WTC11 (cell line): ENCODE measurements at regions not wholly inside any gene's neighbourhood (a gene's known extent, or its start where the extent isn't known, plus 50 kb on each side); places are given as distances from the start of the nearest gene placed in this dataset.

Experiments used
- ATAC-seq: fragments of 200-7000 bp; cut with Tn5 transposase; 2 replicates; pipeline ENCODE4 v1.10.0; 2021; ENCODE audit warnings: mild to moderate bottlenecking, moderate library complexity
- CTCF ChIA-PET: fragments of 300-600 bp; sonication (Branson Sonifier 250); formaldehyde crosslinking; loops from one replicate; lab custom pipeline; 2021; ENCODE audit warnings: antibody characterized with exemption; lab: Charles Lee
- POLR2A ChIA-PET: fragments of 350-600 bp; sonication (Branson Sonifier 250); formaldehyde crosslinking; loops from one replicate; lab custom pipeline; 2021; ENCODE audit warnings: antibody characterized with exemption; lab: Charles Lee
- DNase-seq: peaks from one replicate; pipeline ENCODE4 v3.0.0; 2021; ENCODE audit warnings: low spot score
- H3K27ac Mint-ChIP-seq: 2 replicates; pipeline ENCODE4 v1.8.0; 2021; ENCODE audit warnings: mixed read lengths
- H3K27me3 Mint-ChIP-seq: 2 replicates; pipeline ENCODE4 v1.8.0; 2021; ENCODE audit warnings: low read depth, mild to moderate bottlenecking, moderate library complexity, mixed read lengths
- H3K36me3 Mint-ChIP-seq: 2 replicates; pipeline ENCODE4 v1.8.0; 2021; ENCODE audit warnings: mixed read lengths
- H3K4me1 Mint-ChIP-seq: 2 replicates; pipeline ENCODE4 v1.8.0; 2022; ENCODE audit warnings: mixed read lengths
- H3K4me3 Mint-ChIP-seq: 2 replicates; pipeline ENCODE4 v1.8.0; 2021; ENCODE audit warnings: mild to moderate bottlenecking, moderate library complexity, mixed read lengths
- H3K9me3 Mint-ChIP-seq: 2 replicates; pipeline ENCODE4 v1.8.0; 2021; ENCODE audit warnings: mixed read lengths
- ATF1 ChIP-seq: sonication (generic); formaldehyde crosslinking; IDR thresholded peaks from 2 replicates; pipeline ENCODE4 v1.8.1; 2023; ENCODE audit warnings: mild to moderate bottlenecking, moderate library complexity, missing genetic modification reagents
- CTCF ChIP-seq: fragments of 200-600 bp; IDR thresholded peaks from 2 replicates; pipeline ENCODE4 v1.8.0; 2022; ENCODE audit warnings: antibody characterized with exemption
- FOXP1 ChIP-seq: sonication (generic); formaldehyde crosslinking; IDR thresholded peaks from 2 replicates; pipeline ENCODE4 v1.8.0; 2022; ENCODE audit warnings: missing genetic modification reagents, mild to moderate bottlenecking, moderate library complexity, borderline replicate concordance
- GTF2I ChIP-seq: fragments of 250-450 bp; sonication (Bioruptor Pico); conservative IDR thresholded peaks from 2 replicates; pipeline ENCODE4 v1.4.0; 2021; ENCODE audit warnings: mild to moderate bottlenecking
- NFE2L1 ChIP-seq: sonication (generic); formaldehyde crosslinking; IDR thresholded peaks from 2 replicates; pipeline ENCODE4 v1.8.1; 2023; ENCODE audit warnings: missing genetic modification reagents
- NR1H2 ChIP-seq: sonication (generic); formaldehyde crosslinking; IDR thresholded peaks from 2 replicates; pipeline ENCODE4 v1.9.0; 2021; ENCODE audit warnings: mild to moderate bottlenecking, moderate library complexity, missing genetic modification reagents
- NR2C2 ChIP-seq: sonication (generic); formaldehyde crosslinking; IDR thresholded peaks from 2 replicates; pipeline ENCODE4 v1.8.0; 2022; ENCODE audit warnings: mild to moderate bottlenecking, missing genetic modification reagents
- OVOL2 ChIP-seq: fragments of 250-450 bp; sonication (Bioruptor Pico); IDR thresholded peaks from 2 replicates; pipeline ENCODE4 v1.9.0; 2021; ENCODE audit warnings: mild to moderate bottlenecking, borderline replicate concordance
- RELA ChIP-seq: sonication (generic); formaldehyde crosslinking; IDR thresholded peaks from 2 replicates; pipeline ENCODE4 v1.8.1; 2022; ENCODE audit warnings: missing genetic modification reagents, mild to moderate bottlenecking, borderline replicate concordance
- TCF7 ChIP-seq: sonication (generic); formaldehyde crosslinking; IDR thresholded peaks from 2 replicates; pipeline ENCODE4 v1.8.0; 2022; ENCODE audit warnings: mild to moderate bottlenecking, low read depth, missing genetic modification reagents, moderate library complexity
- TP53 ChIP-seq: sonication (generic); formaldehyde crosslinking; IDR thresholded peaks from 2 replicates; pipeline ENCODE4 v1.8.1; 2023; ENCODE audit warnings: mild to moderate bottlenecking, missing genetic modification reagents
- ZBTB21 ChIP-seq: sonication (generic); formaldehyde crosslinking; IDR thresholded peaks from 2 replicates; pipeline ENCODE4 v1.8.1; 2023; ENCODE audit warnings: mild to moderate bottlenecking, missing genetic modification reagents, borderline replicate concordance
- ZMAT4 ChIP-seq: fragments of 250-450 bp; sonication (Bioruptor Pico); IDR thresholded peaks from 2 replicates; pipeline ENCODE4 v1.9.0; 2021; ENCODE audit warnings: mild to moderate bottlenecking
- ZNF121 ChIP-seq: sonication (generic); formaldehyde crosslinking; IDR thresholded peaks from 2 replicates; pipeline ENCODE4 v1.8.0; 2023; ENCODE audit warnings: missing genetic modification reagents
- TF ChIP-seq, protein P1 (sequence below): sonication (generic); formaldehyde crosslinking; IDR thresholded peaks from 2 replicates; pipeline ENCODE4 v1.8.1; 2022; ENCODE audit warnings: mild to moderate bottlenecking, moderate library complexity, missing genetic modification reagents
- TF ChIP-seq, protein P2 (sequence below): sonication (generic); formaldehyde crosslinking; IDR thresholded peaks from 2 replicates; pipeline ENCODE4 v1.8.1; 2023; ENCODE audit warnings: mild to moderate bottlenecking, moderate library complexity, missing genetic modification reagents
- TF ChIP-seq, protein P3 (sequence below): sonication (generic); formaldehyde crosslinking; IDR thresholded peaks from 2 replicates; pipeline ENCODE4 v1.8.1; 2023; ENCODE audit warnings: mild to moderate bottlenecking, missing genetic modification reagents
- TF ChIP-seq, protein P4 (sequence below): sonication (generic); formaldehyde crosslinking; IDR thresholded peaks from 2 replicates; pipeline ENCODE4 v1.8.0; 2022; ENCODE audit warnings: mild to moderate bottlenecking, missing genetic modification reagents
- TF ChIP-seq, protein P5 (sequence below): sonication (generic); formaldehyde crosslinking; conservative IDR thresholded peaks from 2 replicates; pipeline ENCODE4 v1.8.1; 2023; ENCODE audit warnings: mild to moderate bottlenecking, low read depth, missing genetic modification reagents, moderate library complexity
- TF ChIP-seq, protein P6 (sequence below): sonication (generic); formaldehyde crosslinking; IDR thresholded peaks from 2 replicates; pipeline ENCODE4 v1.8.1; 2023; ENCODE audit warnings: mild to moderate bottlenecking, missing genetic modification reagents

GRCh38 chr9:80158131-80158530 lies 586.4 kb downstream of the TLE4 start:
- no peak for ATAC-seq

GRCh38 chr9:80157561-80157983 lies 585.8 kb downstream of the TLE4 start:
- ChIA-PET CTCF (interaction anchor here (1.8 to 2.0 kb wide), 2 partner anchors 16 to 18 kb away, joined by 5 to 6 read pairs; no protein-coding TSS in a partner anchor), POLR2A (no interaction called here)
- ATAC-seq (no peak), DNase-seq (no peak)
- Mint-ChIP-seq H3K27me3 (no peaks in the 10 kb centered on the region), H3K4me1 (peaks cover 33% of the 10 kb centered on the region), H3K9me3 (peaks cover 18% of the 10 kb centered on the region), H3K27ac (no peak overlapping the region), H3K36me3 (peaks cover 6% of the 10 kb centered on the region), H3K4me3 (no peak overlapping the region)
- TF ChIP-seq, protein P1, sequence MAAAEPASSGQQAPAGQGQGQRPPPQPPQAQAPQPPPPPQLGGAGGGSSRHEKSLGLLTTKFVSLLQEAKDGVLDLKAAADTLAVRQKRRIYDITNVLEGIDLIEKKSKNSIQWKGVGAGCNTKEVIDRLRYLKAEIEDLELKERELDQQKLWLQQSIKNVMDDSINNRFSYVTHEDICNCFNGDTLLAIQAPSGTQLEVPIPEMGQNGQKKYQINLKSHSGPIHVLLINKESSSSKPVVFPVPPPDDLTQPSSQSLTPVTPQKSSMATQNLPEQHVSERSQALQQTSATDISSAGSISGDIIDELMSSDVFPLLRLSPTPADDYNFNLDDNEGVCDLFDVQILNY (CRISPR knock-in tag) = no peak
- TF ChIP-seq CTCF = no peak
- TF ChIP-seq, protein P2, sequence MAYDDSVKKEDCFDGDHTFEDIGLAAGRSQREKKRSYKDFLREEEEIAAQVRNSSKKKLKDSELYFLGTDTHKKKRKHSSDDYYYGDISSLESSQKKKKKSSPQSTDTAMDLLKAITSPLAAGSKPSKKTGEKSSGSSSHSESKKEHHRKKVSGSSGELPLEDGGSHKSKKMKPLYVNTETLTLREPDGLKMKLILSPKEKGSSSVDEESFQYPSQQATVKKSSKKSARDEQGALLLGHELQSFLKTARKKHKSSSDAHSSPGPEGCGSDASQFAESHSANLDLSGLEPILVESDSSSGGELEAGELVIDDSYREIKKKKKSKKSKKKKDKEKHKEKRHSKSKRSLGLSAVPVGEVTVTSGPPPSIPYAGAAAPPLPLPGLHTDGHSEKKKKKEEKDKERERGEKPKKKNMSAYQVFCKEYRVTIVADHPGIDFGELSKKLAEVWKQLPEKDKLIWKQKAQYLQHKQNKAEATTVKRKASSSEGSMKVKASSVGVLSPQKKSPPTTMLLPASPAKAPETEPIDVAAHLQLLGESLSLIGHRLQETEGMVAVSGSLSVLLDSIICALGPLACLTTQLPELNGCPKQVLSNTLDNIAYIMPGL (CRISPR knock-in tag) = no peak
- TF ChIP-seq FOXP1 (CRISPR knock-in tag) = no peak
- TF ChIP-seq OVOL2 (CRISPR knock-in tag) = no peak
- no peak for TF ChIP-seq GTF2I (CRISPR knock-in tag)
- no peak for TF ChIP-seq ZMAT4 (CRISPR knock-in tag)
- TF ChIP-seq, protein P3, sequence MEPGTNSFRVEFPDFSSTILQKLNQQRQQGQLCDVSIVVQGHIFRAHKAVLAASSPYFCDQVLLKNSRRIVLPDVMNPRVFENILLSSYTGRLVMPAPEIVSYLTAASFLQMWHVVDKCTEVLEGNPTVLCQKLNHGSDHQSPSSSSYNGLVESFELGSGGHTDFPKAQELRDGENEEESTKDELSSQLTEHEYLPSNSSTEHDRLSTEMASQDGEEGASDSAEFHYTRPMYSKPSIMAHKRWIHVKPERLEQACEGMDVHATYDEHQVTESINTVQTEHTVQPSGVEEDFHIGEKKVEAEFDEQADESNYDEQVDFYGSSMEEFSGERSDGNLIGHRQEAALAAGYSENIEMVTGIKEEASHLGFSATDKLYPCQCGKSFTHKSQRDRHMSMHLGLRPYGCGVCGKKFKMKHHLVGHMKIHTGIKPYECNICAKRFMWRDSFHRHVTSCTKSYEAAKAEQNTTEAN (CRISPR knock-in tag) = no peak
- TF ChIP-seq, protein P4, sequence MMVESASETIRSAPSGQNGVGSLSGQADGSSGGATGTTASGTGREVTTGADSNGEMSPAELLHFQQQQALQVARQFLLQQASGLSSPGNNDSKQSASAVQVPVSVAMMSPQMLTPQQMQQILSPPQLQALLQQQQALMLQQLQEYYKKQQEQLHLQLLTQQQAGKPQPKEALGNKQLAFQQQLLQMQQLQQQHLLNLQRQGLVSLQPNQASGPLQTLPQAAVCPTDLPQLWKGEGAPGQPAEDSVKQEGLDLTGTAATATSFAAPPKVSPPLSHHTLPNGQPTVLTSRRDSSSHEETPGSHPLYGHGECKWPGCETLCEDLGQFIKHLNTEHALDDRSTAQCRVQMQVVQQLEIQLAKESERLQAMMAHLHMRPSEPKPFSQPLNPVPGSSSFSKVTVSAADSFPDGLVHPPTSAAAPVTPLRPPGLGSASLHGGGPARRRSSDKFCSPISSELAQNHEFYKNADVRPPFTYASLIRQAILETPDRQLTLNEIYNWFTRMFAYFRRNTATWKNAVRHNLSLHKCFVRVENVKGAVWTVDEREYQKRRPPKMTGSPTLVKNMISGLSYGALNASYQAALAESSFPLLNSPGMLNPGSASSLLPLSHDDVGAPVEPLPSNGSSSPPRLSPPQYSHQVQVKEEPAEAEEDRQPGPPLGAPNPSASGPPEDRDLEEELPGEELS = no peak
- no peak for TF ChIP-seq TP53 (CRISPR knock-in tag)
- TF ChIP-seq NR1H2 (CRISPR knock-in tag) = no peak
- no peak for TF ChIP-seq ATF1
- TF ChIP-seq, protein P5, sequence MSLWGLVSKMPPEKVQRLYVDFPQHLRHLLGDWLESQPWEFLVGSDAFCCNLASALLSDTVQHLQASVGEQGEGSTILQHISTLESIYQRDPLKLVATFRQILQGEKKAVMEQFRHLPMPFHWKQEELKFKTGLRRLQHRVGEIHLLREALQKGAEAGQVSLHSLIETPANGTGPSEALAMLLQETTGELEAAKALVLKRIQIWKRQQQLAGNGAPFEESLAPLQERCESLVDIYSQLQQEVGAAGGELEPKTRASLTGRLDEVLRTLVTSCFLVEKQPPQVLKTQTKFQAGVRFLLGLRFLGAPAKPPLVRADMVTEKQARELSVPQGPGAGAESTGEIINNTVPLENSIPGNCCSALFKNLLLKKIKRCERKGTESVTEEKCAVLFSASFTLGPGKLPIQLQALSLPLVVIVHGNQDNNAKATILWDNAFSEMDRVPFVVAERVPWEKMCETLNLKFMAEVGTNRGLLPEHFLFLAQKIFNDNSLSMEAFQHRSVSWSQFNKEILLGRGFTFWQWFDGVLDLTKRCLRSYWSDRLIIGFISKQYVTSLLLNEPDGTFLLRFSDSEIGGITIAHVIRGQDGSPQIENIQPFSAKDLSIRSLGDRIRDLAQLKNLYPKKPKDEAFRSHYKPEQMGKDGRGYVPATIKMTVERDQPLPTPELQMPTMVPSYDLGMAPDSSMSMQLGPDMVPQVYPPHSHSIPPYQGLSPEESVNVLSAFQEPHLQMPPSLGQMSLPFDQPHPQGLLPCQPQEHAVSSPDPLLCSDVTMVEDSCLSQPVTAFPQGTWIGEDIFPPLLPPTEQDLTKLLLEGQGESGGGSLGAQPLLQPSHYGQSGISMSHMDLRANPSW = no peak
- TF ChIP-seq, protein P6, sequence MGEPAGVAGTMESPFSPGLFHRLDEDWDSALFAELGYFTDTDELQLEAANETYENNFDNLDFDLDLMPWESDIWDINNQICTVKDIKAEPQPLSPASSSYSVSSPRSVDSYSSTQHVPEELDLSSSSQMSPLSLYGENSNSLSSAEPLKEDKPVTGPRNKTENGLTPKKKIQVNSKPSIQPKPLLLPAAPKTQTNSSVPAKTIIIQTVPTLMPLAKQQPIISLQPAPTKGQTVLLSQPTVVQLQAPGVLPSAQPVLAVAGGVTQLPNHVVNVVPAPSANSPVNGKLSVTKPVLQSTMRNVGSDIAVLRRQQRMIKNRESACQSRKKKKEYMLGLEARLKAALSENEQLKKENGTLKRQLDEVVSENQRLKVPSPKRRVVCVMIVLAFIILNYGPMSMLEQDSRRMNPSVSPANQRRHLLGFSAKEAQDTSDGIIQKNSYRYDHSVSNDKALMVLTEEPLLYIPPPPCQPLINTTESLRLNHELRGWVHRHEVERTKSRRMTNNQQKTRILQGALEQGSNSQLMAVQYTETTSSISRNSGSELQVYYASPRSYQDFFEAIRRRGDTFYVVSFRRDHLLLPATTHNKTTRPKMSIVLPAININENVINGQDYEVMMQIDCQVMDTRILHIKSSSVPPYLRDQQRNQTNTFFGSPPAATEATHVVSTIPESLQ (CRISPR knock-in tag) = no peak
- TF ChIP-seq NR2C2 (CRISPR knock-in tag) = no peak

More at GRCh38 chr9:80158131-80158530, 586.4 kb downstream of the TLE4 start:
- no peak for DNase-seq
- H3K9me3 Mint-ChIP-seq = peaks cover 18% of the 10 kb centered on the region
- peaks cover 6% of the 10 kb centered on the region for H3K36me3 Mint-ChIP-seq
- ChIA-PET POLR2A (no interaction called here), CTCF (interaction anchor here (1.8 to 2.0 kb wide), 2 partner anchors 16 to 18 kb away, joined by 5 to 6 read pairs; no protein-coding TSS in a partner anchor)
- TF ChIP-seq ZNF121 (no peak), ATF1 (no peak), ZBTB21 (CRISPR knock-in tag) (no peak), RELA (CRISPR knock-in tag) (no peak), NFE2L1 (CRISPR knock-in tag) (no peak), TCF7 (CRISPR knock-in tag) (no peak)
- TF ChIP-seq, protein P2 (CRISPR knock-in tag) = no peak
- peaks cover 33% of the 10 kb centered on the region for H3K4me1 Mint-ChIP-seq
- H3K27me3 Mint-ChIP-seq = no peaks in the 10 kb centered on the region
- no peak overlapping the region for H3K27ac Mint-ChIP-seq
- H3K4me3 Mint-ChIP-seq = no peak overlapping the region
